ENCODE measurements at regions not wholly inside any gene's neighbourhood (a gene's known extent, or its start where the extent isn't known, plus 50 kb on each side); places are given as distances from the start of the nearest gene placed in this dataset.

GRCh38 chr1:76723949-76724348 lies 143.3 kb upstream of the ST6GALNAC5 start (continued):
- TF ChIP-seq FOXM1 (IDR thresholded peaks at IDR 0.05; ENCODE audit: low read depth, low read length) (no peak), EGR1 (IDR thresholded peaks at IDR 0.05; ENCODE audit: borderline replicate concordance in 1 of 2, low read depth in 2 of 2, low read length in 2 of 2) (no peak)

- RAD21 ChIA-PET (ENCODE audit: unreplicated experiment), result no interaction called here
Measured at GRCh38 chr1:76724816-76725215, 142.5 kb upstream of the ST6GALNAC5 start.

More at GRCh38 chr1:76724816-76725215, 142.5 kb upstream of the ST6GALNAC5 start:
- intact Hi-C loops (cut with micrococcal nuclease; ENCODE audit: unreplicated experiment), result no loop called here
- Histone ChIP-seq H3K36me3 (ENCODE audit: control insufficient read depth in 2 of 2, insufficient read depth in 2 of 2, low read length in 1 of 2) (no peaks in the 10 kb centered on the region), H3K9ac (ENCODE audit: control insufficient read depth, insufficient read depth, low read length) (no peak overlapping the region), H4K20me1 (ENCODE audit: control insufficient read depth, insufficient read depth) (no peaks in the 10 kb centered on the region), H3K4me3 (no peak overlapping the region), H3K4me1 (ENCODE audit: control insufficient read depth, insufficient read depth, low read length) (no peaks in the 10 kb centered on the region), H3K9me3 (replicated peaks; ENCODE audit: control insufficient read depth, insufficient read depth, low read length) (no peaks in the 10 kb centered on the region), H3K27me3 (replicated peaks in 1 of 2; ENCODE audit: control insufficient read depth in 2 of 2, insufficient read depth in 2 of 2, low read length in 1 of 2) (no peaks in the 10 kb centered on the region; a peak in 2 of 4 replicates), H3K4me2 (ENCODE audit: control insufficient read depth, insufficient read depth) (no peak overlapping the region), H3K79me2 (ENCODE audit: control insufficient read depth, insufficient read depth, low read length) (no peaks in the 10 kb centered on the region), H2AFZ (ENCODE audit: control insufficient read depth, low read depth, low read length) (no peak overlapping the region), H3K27ac (ENCODE audit: control insufficient read depth, insufficient read depth) (no peak overlapping the region)
- POLR2A ChIA-PET, result no interaction called here
- BruUV-seq (replicated peaks), result no TSS peak
- CTCF ChIA-PET, result no interaction called here
- 0% methylated on average over 3 of the region's 3 CpGs for WGBS (ENCODE audit: insufficient coverage, insufficient replicate concordance, low lambda C conversion rate, missing lambda C conversion rate)
- FAIRE-seq (no peak), ATAC-seq (no peak), DNase-seq (ENCODE audit: low read depth, low spot score) (no peak)
- SMC1A ChIA-PET (ENCODE audit: uncharacterized antibody, unreplicated experiment), result interaction anchor here (1.7 kb wide), 1 partner anchor 13 kb away, joined by 5 read pairs; no protein-coding TSS in a partner anchor
- in situ Hi-C loops (cut with MboI), result no loop called here
- TF ChIP-seq RAD51 (IDR thresholded peaks at IDR 0.05), result no peak
- TF ChIP-seq PAX5 (IDR thresholded peaks at IDR 0.05; ENCODE audit: borderline replicate concordance, low read depth, low read length), result no peak
- TF ChIP-seq, protein P1, sequence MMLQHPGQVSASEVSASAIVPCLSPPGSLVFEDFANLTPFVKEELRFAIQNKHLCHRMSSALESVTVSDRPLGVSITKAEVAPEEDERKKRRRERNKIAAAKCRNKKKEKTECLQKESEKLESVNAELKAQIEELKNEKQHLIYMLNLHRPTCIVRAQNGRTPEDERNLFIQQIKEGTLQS (IDR thresholded peaks at IDR 0.05; ENCODE audit: borderline replicate concordance, extremely low read depth, low read depth, low read length), result no peak
- TF ChIP-seq EP300 (IDR thresholded peaks at IDR 0.05; ENCODE audit: borderline replicate concordance in 1 of 2, control insufficient read depth in 1 of 2, low read depth in 2 of 2, low read length in 2 of 2), result no peak
- TF ChIP-seq CREB1 (IDR thresholded peaks at IDR 0.05; ENCODE audit: low read depth), result no peak
- no peak for TF ChIP-seq SIN3A (IDR thresholded peaks at IDR 0.05; ENCODE audit: low read depth, low read length)

Measured in GM12878 (cell line).